IMR-90 (cell line): ENCODE measurements at regions not wholly inside any gene's neighbourhood (a gene's known extent, or its start where the extent isn't known, plus 50 kb on each side); places are given as distances from the start of the nearest gene placed in this dataset.

Experiments
- ATAC-seq: fragments of 200-7000 bp; cut with Tn5 transposase; 2 replicates; pipeline ENCODE4 v1.9.1; 2020; ENCODE audit warnings: low read depth, mild to moderate bottlenecking, moderate library complexity
- BruUV-seq: library from RNA; stranded (reverse); fragments of 400-500 nt; replicated peaks from 2 replicates; lab custom pipeline; 2021; lab: Mats Ljungman, UMichigan
- CTCF ChIA-PET: fragments of 300-600 bp; formaldehyde crosslinking; extraction: SDS; loops from one replicate; lab custom pipeline; 2021; ENCODE audit warnings: antibody characterized with exemption; lab: Yijun Ruan, JAX
- POLR2A ChIA-PET: fragments of 300-600 bp; sonication (Branson Sonifier 250); formaldehyde crosslinking; loops from one replicate; lab custom pipeline; 2022; ENCODE audit warnings: antibody characterized with exemption; ENCODE audit not compliant: unreplicated experiment; lab: Charles Lee
- DNase-seq: peaks from one replicate; pipeline ENCODE4 v3.0.0; 2013
- H2AFZ ChIP-seq: replicated peaks from 2 replicates; pipeline ENCODE3; 2013; ENCODE audit warnings: low read length, mild to moderate bottlenecking; ENCODE audit not compliant: poor library complexity
- H2AK5ac ChIP-seq: 2 replicates; pipeline ENCODE4 v1.6.1; 2013; ENCODE audit warnings: low read depth, low read length, inconsistent platforms
- H2AK9ac ChIP-seq: replicated peaks from 2 replicates; pipeline ENCODE3; 2013; ENCODE audit warnings: mild to moderate bottlenecking, low read depth, low read length, moderate library complexity; ENCODE audit not compliant: poor library complexity
- H2BK120ac ChIP-seq: 2 replicates; pipeline ENCODE4 v1.6.1; 2013; ENCODE audit warnings: low read depth, low read length, inconsistent platforms
- H2BK15ac ChIP-seq: 3 replicates; pipeline ENCODE4 v1.6.1; 2013; ENCODE audit warnings: low read depth, low read length, inconsistent platforms
- H2BK20ac ChIP-seq: 2 replicates; pipeline ENCODE4 v1.6.1; 2013; ENCODE audit warnings: low read depth, mild to moderate bottlenecking, inconsistent platforms, low read length, moderate library complexity
- H2BK5ac ChIP-seq: 2 replicates; pipeline ENCODE4 v1.6.1; 2013; ENCODE audit warnings: mild to moderate bottlenecking, low read depth, low read length, inconsistent platforms; ENCODE audit not compliant: poor library complexity, severe bottlenecking
- H3K14ac ChIP-seq: replicated peaks from 2 replicates; pipeline ENCODE4 v1.6.1; 2013; ENCODE audit warnings: low read depth, low read length, inconsistent platforms
- H3K18ac ChIP-seq: 2 replicates; pipeline ENCODE4 v1.6.1; 2013; ENCODE audit warnings: low read depth, low read length, control low read depth
- H3K23ac ChIP-seq: 2 replicates; pipeline ENCODE4 v1.6.1; 2013; ENCODE audit warnings: low read depth, low read length, inconsistent platforms
- H3K27ac ChIP-seq: 2 replicates; pipeline ENCODE4 v1.5.1; 2013; ENCODE audit warnings: mild to moderate bottlenecking, control low read depth, low read length; ENCODE audit not compliant: insufficient read depth
- H3K27me3 ChIP-seq: 2 replicates; pipeline ENCODE4 v1.6.1; 2013; ENCODE audit warnings: low read length; ENCODE audit not compliant: control insufficient read depth, insufficient read depth
- H3K36me3 ChIP-seq: 2 replicates; pipeline ENCODE4 v1.6.1; 2013; ENCODE audit warnings: low read length, mixed read lengths; ENCODE audit not compliant: control insufficient read depth, insufficient read depth
- H3K4ac ChIP-seq: 2 replicates; pipeline ENCODE4 v1.6.1; 2013; ENCODE audit warnings: low read depth, low read length, inconsistent platforms
- H3K4me1 ChIP-seq: 2 replicates; pipeline ENCODE4 v1.6.1; 2013; ENCODE audit warnings: low read length, mixed read lengths; ENCODE audit not compliant: control insufficient read depth, insufficient read depth
- H3K4me2 ChIP-seq: 2 replicates; pipeline ENCODE4 v1.6.1; 2013; ENCODE audit warnings: low read depth, mild to moderate bottlenecking, control low read depth, low read length, moderate library complexity
- H3K4me3 ChIP-seq: 2 replicates; pipeline ENCODE4 v1.5.1; 2013; ENCODE audit warnings: low read depth, mild to moderate bottlenecking, control low read depth, low read length, moderate library complexity; ENCODE audit not compliant: insufficient read depth
- H3K56ac ChIP-seq: 2 replicates; pipeline ENCODE4 v1.6.1; 2013; ENCODE audit warnings: low read length, inconsistent platforms; ENCODE audit not compliant: insufficient read depth; ENCODE audit errors: extremely low read depth
- H3K79me1 ChIP-seq, 2 experiments: 2 replicates each; pipeline ENCODE4 v1.6.1; 2013; ENCODE audit warnings: low read length in 2 of 2, inconsistent platforms in 1 of 2, low read depth in 1 of 2
- H3K9ac ChIP-seq: 2 replicates; pipeline ENCODE4 v1.6.1; 2013; ENCODE audit warnings: low read depth, low read length, control low read depth
- H3K9me1 ChIP-seq: 2 replicates; pipeline ENCODE4 v1.6.1; 2013; ENCODE audit warnings: low read length, inconsistent platforms; ENCODE audit not compliant: insufficient read depth
- H3K9me3 ChIP-seq: 2 replicates; pipeline ENCODE4 v1.6.1; 2013; ENCODE audit warnings: low read length; ENCODE audit not compliant: control insufficient read depth, insufficient read depth
- H4K20me1 ChIP-seq: 2 replicates; pipeline ENCODE4 v1.6.1; 2013; ENCODE audit warnings: low read length, inconsistent platforms; ENCODE audit not compliant: insufficient read depth
- H4K5ac ChIP-seq: 2 replicates; pipeline ENCODE4 v1.6.1; 2013; ENCODE audit warnings: mild to moderate bottlenecking, low read depth, low read length, control low read depth
- H4K8ac ChIP-seq, 2 experiments: 2 replicates each; pipeline ENCODE4 v1.6.1; 2013; ENCODE audit warnings: low read depth in 2 of 2, low read length in 2 of 2, control low read depth in 1 of 2, inconsistent platforms in 1 of 2
- H4K91ac ChIP-seq: 2 replicates; pipeline ENCODE4 v1.6.1; 2013; ENCODE audit warnings: low read depth, low read length, inconsistent platforms; ENCODE audit not compliant: insufficient read depth
- BHLHE40 ChIP-seq: fragments of 150-350 bp; IDR thresholded peaks from 2 replicates; pipeline ENCODE4 v1.6.1; 2016; ENCODE audit warnings: mild to moderate bottlenecking, low read depth, low read length
- CEBPB ChIP-seq: IDR thresholded peaks from 2 replicates; pipeline ENCODE4 v1.6.1; 2012; ENCODE audit warnings: low read depth, low read length, improper control_type of control experiment
- CHD1 ChIP-seq: IDR thresholded peaks from 2 replicates; pipeline ENCODE4 v1.6.1; 2012; ENCODE audit warnings: low read depth, low read length, improper control_type of control experiment
- CTCF ChIP-seq: conservative IDR thresholded peaks from 2 replicates; pipeline ENCODE4 v1.5.1; 2012; ENCODE audit warnings: mild to moderate bottlenecking, low read depth, low read length, improper control_type of control experiment
- ELK1 ChIP-seq: fragments of 150-350 bp; IDR thresholded peaks from 2 replicates; pipeline ENCODE4 v1.6.1; 2016; ENCODE audit warnings: low read depth, mild to moderate bottlenecking, low read length, moderate library complexity, borderline replicate concordance
- FOS ChIP-seq: fragments of 150-350 bp; IDR thresholded peaks from 2 replicates; pipeline ENCODE4 v1.6.1; 2016; ENCODE audit warnings: low read depth, low read length
- MAFK ChIP-seq: IDR thresholded peaks from 2 replicates; pipeline ENCODE4 v1.6.1; 2012; ENCODE audit warnings: low read depth, low read length, improper control_type of control experiment
- MAZ ChIP-seq: IDR thresholded peaks from 2 replicates; pipeline ENCODE4 v1.6.1; 2012; ENCODE audit warnings: low read depth, mild to moderate bottlenecking, low read length, improper control_type of control experiment, moderate library complexity, borderline replicate concordance
- MXI1 ChIP-seq: IDR thresholded peaks from 2 replicates; pipeline ENCODE4 v1.6.1; 2012; ENCODE audit warnings: low read depth, mild to moderate bottlenecking, low read length, moderate library complexity, borderline replicate concordance
- NFE2L2 ChIP-seq: fragments of 150-350 bp; IDR thresholded peaks from 2 replicates; pipeline ENCODE4 v1.6.1; 2016; ENCODE audit warnings: low read depth, mild to moderate bottlenecking, low read length
- POLR2A ChIP-seq: IDR thresholded peaks from 2 replicates; pipeline ENCODE4 v1.6.1; 2012; ENCODE audit warnings: mild to moderate bottlenecking, low read depth, low read length
- RAD21 ChIP-seq: IDR thresholded peaks from 2 replicates; pipeline ENCODE4 v1.6.1; 2012; ENCODE audit warnings: low read length, improper control_type of control experiment
- RCOR1 ChIP-seq: IDR thresholded peaks from 2 replicates; pipeline ENCODE4 v1.6.1; 2012; ENCODE audit warnings: mild to moderate bottlenecking, low read length, improper control_type of control experiment; ENCODE audit not compliant: insufficient replicate concordance
- RFX5 ChIP-seq: IDR thresholded peaks from 2 replicates; pipeline ENCODE4 v1.8.0; 2012; ENCODE audit warnings: low read depth, mild to moderate bottlenecking, low read length, moderate library complexity
- SMC3 ChIP-seq: fragments of 150-350 bp; IDR thresholded peaks from 2 replicates; pipeline ENCODE4 v1.6.1; 2016; ENCODE audit warnings: low read depth, mild to moderate bottlenecking, antibody characterized with exemption, low read length, moderate library complexity
- USF2 ChIP-seq: fragments of 150-350 bp; IDR thresholded peaks from 2 replicates; pipeline ENCODE4 v1.6.1; 2017; ENCODE audit warnings: mild to moderate bottlenecking, antibody characterized with exemption, low read length, low read depth
- WGBS, 2 experiments: methylation state at CpG; one replicate each; pipeline versions ENCODE4 v1.1.5 to v1.1.7; 2013; ENCODE audit warnings: missing lambda C conversion rate in 2 of 2; ENCODE audit not compliant: insufficient read length in 1 of 2; ENCODE audit errors: extremely low coverage in 2 of 2; 5-methylcytosine and 5-hydroxymethylcytosine counted together
- dilution Hi-C: fragments of 300-500 bp; cut with HindIII; formaldehyde crosslinking; loops from one replicate; pipeline ENCODE4 v1.14.3; 2018; ENCODE audit warnings: low sequenced_read_pairs; ENCODE audit not compliant: unreplicated experiment
- in situ Hi-C: fragments of 300-500 bp; cut with MboI; formaldehyde crosslinking; loops from 3 replicates; pipeline ENCODE4 v1.14.3; 2019; ENCODE audit warnings: low sequenced_read_pairs, inconsistent platforms, mixed read lengths
- intact Hi-C: fragments of 100-400 bp; cut with micrococcal nuclease; formaldehyde crosslinking; loops from 2 replicates; pipeline ENCODE4 v1.10.0; 2022

GRCh38 chrX:40440866-40441265 lies 139.9 kb upstream of the ATP6AP2 start:
- H3K56ac ChIP-seq, result no peak overlapping the region
- TF ChIP-seq ELK1, result no peak
- no peak for TF ChIP-seq NFE2L2
- TF ChIP-seq MAZ, result no peak
- TF ChIP-seq RAD21, result no peak
- TF ChIP-seq MXI1, result no peak
- TF ChIP-seq CTCF, result no peak
- no peak for TF ChIP-seq USF2
- no peak for TF ChIP-seq MAFK
- no peak for TF ChIP-seq RFX5
- TF ChIP-seq CHD1, result no peak
- TF ChIP-seq RCOR1, result no peak
- no peak for TF ChIP-seq SMC3
- TF ChIP-seq FOS, result no peak
- no peak for TF ChIP-seq CEBPB
- no peak for TF ChIP-seq POLR2A
- TF ChIP-seq BHLHE40, result no peak
- no peak overlapping the region for H2AK5ac ChIP-seq
- no peaks in the 10 kb centered on the region for H3K4me1 ChIP-seq
- intact Hi-C loops (no loop called here), dilution Hi-C loops (no loop called here), in situ Hi-C loops (no loop called here)
- H2AK9ac ChIP-seq, result no peak overlapping the region
- ChIA-PET CTCF (no interaction called here), POLR2A (no interaction called here)
- H4K5ac ChIP-seq, result no peak overlapping the region
- H3K79me1 ChIP-seq, result no peaks in the 10 kb centered on the region
- no peak overlapping the region for H3K4me2 ChIP-seq
- no peak overlapping the region for H2BK20ac ChIP-seq
- no peak overlapping the region for H3K18ac ChIP-seq
- no peaks in the 10 kb centered on the region for H3K9me1 ChIP-seq
- ATAC-seq, result no peak
- H4K20me1 ChIP-seq, result no peaks in the 10 kb centered on the region
- BruUV-seq, result no TSS peak
- no peak overlapping the region for H4K8ac ChIP-seq
- no peak overlapping the region for H3K14ac ChIP-seq
- H3K9me3 ChIP-seq, result no peaks in the 10 kb centered on the region
- no peak overlapping the region for H3K27ac ChIP-seq
- H2BK120ac ChIP-seq, result no peak overlapping the region
- peaks cover 25% of the 10 kb centered on the region for H3K27me3 ChIP-seq
- DNase-seq, result no peak
- H3K4me3 ChIP-seq, result no peak overlapping the region
- no peak overlapping the region for H2BK5ac ChIP-seq
- H4K91ac ChIP-seq, result no peak overlapping the region
- H3K36me3 ChIP-seq, result no peaks in the 10 kb centered on the region
- H3K9ac ChIP-seq, result no peak overlapping the region
- no peak overlapping the region for H3K23ac ChIP-seq
- H2AFZ ChIP-seq, result no peak overlapping the region
- no CpG with 5 or more reads among the region's 3 CpGs for WGBS, 2 experiments
- no peak overlapping the region for H3K4ac ChIP-seq
- H2BK15ac ChIP-seq, result no peak overlapping the region
